ENCODE measurements at regions not wholly inside any gene's neighbourhood (a gene's known extent, or its start where the extent isn't known, plus 50 kb on each side); places are given as distances from the start of the nearest gene placed in this dataset.

DNA sequence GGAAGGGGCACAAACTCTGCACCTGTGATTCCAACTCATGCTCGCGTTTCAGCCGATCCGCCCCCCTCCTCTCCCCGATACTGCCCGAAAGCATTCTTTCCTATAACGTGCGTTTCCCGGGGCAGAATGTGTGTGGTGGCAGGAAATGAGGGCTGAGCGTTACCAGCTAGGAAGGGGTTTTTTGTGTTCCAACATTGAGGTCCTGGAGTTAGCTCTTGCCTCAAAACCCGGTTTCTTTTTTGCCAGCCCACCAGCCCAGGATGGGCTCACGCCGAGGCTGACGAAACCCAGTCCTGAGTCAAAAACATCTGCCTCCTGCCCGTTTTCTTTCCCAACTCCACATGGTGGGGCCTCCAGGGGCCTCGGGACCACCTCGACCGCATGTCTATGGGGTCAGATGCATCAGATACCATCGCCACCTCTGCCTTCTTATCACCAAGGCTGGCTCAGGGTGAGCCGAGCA is 113.7 kb upstream of the COPS8 start:
- Histone ChIP-seq H3K4me1 (peaks cover 0 to 29% (median 6%) of the 10 kb centered on the region in 4 donors), H3K4me3 (no peak overlapping the region)
- intact Hi-C loops (cut with DNase I; ENCODE audit: low total_unique reads) = no loop called here

GRCh38 chr2:236972491-236973342 is 113.0 kb upstream of the COPS8 start:
- 52 to 66% (median 56%) methylated on average over 11 of the region's 11 CpGs for WGBS, 5 donors
- intact Hi-C loops (cut with DNase I; ENCODE audit: low total_unique reads) = no loop called here
- H3K9me3 ChIP-seq = no peaks in the 10 kb centered on the region
- no peaks in the 10 kb centered on the region for H3K36me3 ChIP-seq
- peak overlapping the region in 3 of 5 donors; percentile 33 to 44 (median 37) for H3K27ac ChIP-seq
- H3K27me3 ChIP-seq = no peaks in the 10 kb centered on the region
- TF ChIP-seq, protein P1, sequence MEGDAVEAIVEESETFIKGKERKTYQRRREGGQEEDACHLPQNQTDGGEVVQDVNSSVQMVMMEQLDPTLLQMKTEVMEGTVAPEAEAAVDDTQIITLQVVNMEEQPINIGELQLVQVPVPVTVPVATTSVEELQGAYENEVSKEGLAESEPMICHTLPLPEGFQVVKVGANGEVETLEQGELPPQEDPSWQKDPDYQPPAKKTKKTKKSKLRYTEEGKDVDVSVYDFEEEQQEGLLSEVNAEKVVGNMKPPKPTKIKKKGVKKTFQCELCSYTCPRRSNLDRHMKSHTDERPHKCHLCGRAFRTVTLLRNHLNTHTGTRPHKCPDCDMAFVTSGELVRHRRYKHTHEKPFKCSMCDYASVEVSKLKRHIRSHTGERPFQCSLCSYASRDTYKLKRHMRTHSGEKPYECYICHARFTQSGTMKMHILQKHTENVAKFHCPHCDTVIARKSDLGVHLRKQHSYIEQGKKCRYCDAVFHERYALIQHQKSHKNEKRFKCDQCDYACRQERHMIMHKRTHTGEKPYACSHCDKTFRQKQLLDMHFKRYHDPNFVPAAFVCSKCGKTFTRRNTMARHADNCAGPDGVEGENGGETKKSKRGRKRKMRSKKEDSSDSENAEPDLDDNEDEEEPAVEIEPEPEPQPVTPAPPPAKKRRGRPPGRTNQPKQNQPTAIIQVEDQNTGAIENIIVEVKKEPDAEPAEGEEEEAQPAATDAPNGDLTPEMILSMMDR (IDR thresholded peaks at IDR 0.05) = no peak
- TF ChIP-seq POLR2A (IDR thresholded peaks at IDR 0.05) = no peak
- no peak for TF ChIP-seq POLR2AphosphoS5 (IDR thresholded peaks at IDR 0.05)
- no peak for TF ChIP-seq EP300 (IDR thresholded peaks at IDR 0.05)
- DNase-seq = peak in 1 of 2 donors; percentile 69
- H3K4me1 ChIP-seq = peaks cover 0 to 29% (median 6%) of the 10 kb centered on the region in 4 donors
- H3K4me3 ChIP-seq = no peak overlapping the region

More for the DNA sequence above, 113.7 kb upstream of the COPS8 start:
- H3K27ac ChIP-seq = peak overlapping the region in 3 of 5 donors; percentile 33 to 44 (median 37)
- 68 to 84% (median 80%) methylated on average over 20 of the region's 20 CpGs for WGBS, 5 donors
- no peaks in the 10 kb centered on the region for H3K27me3 ChIP-seq
- TF ChIP-seq EP300 (IDR thresholded peaks at IDR 0.05) (no peak), POLR2AphosphoS5 (IDR thresholded peaks at IDR 0.05) (no peak), POLR2A (IDR thresholded peaks at IDR 0.05) (no peak)
- TF ChIP-seq, protein P1 (IDR thresholded peaks at IDR 0.05) = no peak
- H3K9me3 ChIP-seq = no peaks in the 10 kb centered on the region
- DNase-seq = peak in 1 of 2 donors; percentile 37
- H3K36me3 ChIP-seq = no peaks in the 10 kb centered on the region

GRCh38 chr2:236973343-236973980 is 112.2 kb upstream of the COPS8 start:
- TF ChIP-seq, protein P1 (IDR thresholded peaks at IDR 0.05) = no peak
- TF ChIP-seq EP300 (IDR thresholded peaks at IDR 0.05) = no peak
- no peak for TF ChIP-seq POLR2AphosphoS5 (IDR thresholded peaks at IDR 0.05)
- no peak for TF ChIP-seq POLR2A (IDR thresholded peaks at IDR 0.05)
- Histone ChIP-seq H3K36me3 (no peaks in the 10 kb centered on the region), H3K27me3 (no peaks in the 10 kb centered on the region), H3K4me3 (no peak overlapping the region), H3K27ac (peak overlapping the region in 2 of 5 donors; percentile 20 to 37), H3K4me1 (peaks cover 0 to 29% (median 6%) of the 10 kb centered on the region in 4 donors), H3K9me3 (no peaks in the 10 kb centered on the region)
- WGBS, 5 donors = 73 to 80% (median 74%) methylated on average over 7 of the region's 7 CpGs
- intact Hi-C loops (cut with DNase I; ENCODE audit: low total_unique reads) = no loop called here
- DNase-seq = peak in 1 of 2 donors; percentile 40

GRCh38 chr2:236974148-236974547 is 111.5 kb upstream of the COPS8 start:
- no peak overlapping the region for H3K4me3 ChIP-seq
- H3K9me3 ChIP-seq = no peaks in the 10 kb centered on the region
- no peaks in the 10 kb centered on the region for H3K27me3 ChIP-seq
- H3K4me1 ChIP-seq = peaks cover 0 to 29% (median 4%) of the 10 kb centered on the region in 4 donors
- no peak for DNase-seq
- no peak overlapping the region for H3K27ac ChIP-seq
- H3K36me3 ChIP-seq = no peaks in the 10 kb centered on the region
- TF ChIP-seq POLR2A (IDR thresholded peaks at IDR 0.05) = no peak
- no peak for TF ChIP-seq POLR2AphosphoS5 (IDR thresholded peaks at IDR 0.05)
- TF ChIP-seq, protein P1 (IDR thresholded peaks at IDR 0.05) = no peak
- no peak for TF ChIP-seq EP300 (IDR thresholded peaks at IDR 0.05)
- intact Hi-C loops (cut with DNase I; ENCODE audit: low total_unique reads) = no loop called here
